ENCODE measurements at regions not wholly inside any gene's neighbourhood (a gene's known extent, or its start where the extent isn't known, plus 50 kb on each side); places are given as distances from the start of the nearest gene placed in this dataset.

GRCh38 chr20:6287471-6287870 is 164.6 kb upstream of the FERMT1 start:
- TF ChIP-seq ATF3 (IDR thresholded peaks at IDR 0.05; ENCODE audit: insufficient read depth, low read depth, low read length), result no peak
- no peak for TF ChIP-seq CEBPB (IDR thresholded peaks at IDR 0.05; ENCODE audit: low read depth, low read length)
- TF ChIP-seq JUN (IDR thresholded peaks at IDR 0.05; ENCODE audit: low read depth, low read length), result no peak
- TF ChIP-seq FOSL1 (IDR thresholded peaks at IDR 0.05; ENCODE audit: insufficient read depth, low read depth, low read length), result no peak
